GM12878 (cell line): ENCODE measurements at regions not wholly inside any gene's neighbourhood (a gene's known extent, or its start where the extent isn't known, plus 50 kb on each side); places are given as distances from the start of the nearest gene placed in this dataset.

Experiments
- ATAC-seq: fragments of 200-7000 bp; cut with Tn5 transposase; 3 replicates; pipeline ENCODE4 v1.9.1; 2020; ENCODE audit warnings: mild to moderate bottlenecking, moderate library complexity
- BruUV-seq: library from RNA; stranded (reverse); fragments of 400-500 nt; replicated peaks from 2 replicates; lab custom pipeline; 2021; lab: Mats Ljungman, UMichigan
- CTCF ChIA-PET: fragments of 300-600 bp; sonication (Branson Sonifier 250); formaldehyde crosslinking; extraction: SDS; loops from one replicate; lab custom pipeline; 2021; ENCODE audit warnings: inconsistent platforms; lab: Yijun Ruan, JAX
- POLR2A ChIA-PET: fragments of 350-600 bp; formaldehyde crosslinking; extraction: SDS; loops from one replicate; lab custom pipeline; 2021; ENCODE audit warnings: inconsistent platforms; lab: Charles Lee
- RAD21 ChIA-PET: fragments of 300-600 bp; sonication (Branson Sonifier 250); formaldehyde crosslinking; loops from one replicate; lab custom pipeline; 2023; ENCODE audit warnings: antibody characterized with exemption; ENCODE audit not compliant: unreplicated experiment; lab: Charles Lee
- SMC1A ChIA-PET: fragments of 300-600 bp; sonication (Branson Sonifier 250); formaldehyde crosslinking; loops from one replicate; lab custom pipeline; 2023; ENCODE audit not compliant: unreplicated experiment, uncharacterized antibody; lab: Charles Lee
- DNase-seq: peaks from one replicate; pipeline ENCODE4 v3.0.0-alpha.2; 2011; ENCODE audit warnings: low read depth, low spot score
- FAIRE-seq: peaks from 3 replicates; lab custom pipeline; 2011; peaks lifted over from hg19 to GRCh38; lab: Jason Lieb, UNC
- H2AFZ ChIP-seq: 2 replicates; pipeline ENCODE4 v1.6.0; 2011; ENCODE audit warnings: low read depth, low read length, control low read depth; ENCODE audit not compliant: control insufficient read depth
- H3K27ac ChIP-seq: 2 replicates; pipeline ENCODE4 v1.5.1; 2011; ENCODE audit warnings: control low read depth; ENCODE audit not compliant: control insufficient read depth, insufficient read depth
- H3K27me3 ChIP-seq, 2 experiments: replicated peaks in 1 of 2; 2 replicates each; pipeline versions ENCODE4 v1.6.0 to v1.6.1; 2011; ENCODE audit warnings: low read length in 1 of 2; ENCODE audit not compliant: control insufficient read depth in 2 of 2, insufficient read depth in 2 of 2
- H3K36me3 ChIP-seq, 2 experiments: 2 replicates each; pipeline ENCODE4 v1.5.1; 2011; ENCODE audit warnings: low read length in 1 of 2; ENCODE audit not compliant: control insufficient read depth in 2 of 2, insufficient read depth in 2 of 2
- H3K4me1 ChIP-seq: 2 replicates; pipeline ENCODE4 v1.6.1; 2011; ENCODE audit warnings: mild to moderate bottlenecking, low read length, moderate library complexity, mixed read lengths; ENCODE audit not compliant: control insufficient read depth, insufficient read depth
- H3K4me2 ChIP-seq: 2 replicates; pipeline ENCODE4 v1.6.0; 2011; ENCODE audit warnings: control low read depth; ENCODE audit not compliant: control insufficient read depth, insufficient read depth
- H3K4me3 ChIP-seq: fragments of 200-600 bp; sonication (generic); 2 replicates; pipeline ENCODE4 v1.5.1; 2016
- H3K79me2 ChIP-seq: 2 replicates; pipeline ENCODE4 v1.6.0; 2011; ENCODE audit warnings: low read length; ENCODE audit not compliant: control insufficient read depth, insufficient read depth
- H3K9ac ChIP-seq: 2 replicates; pipeline ENCODE4 v1.8.0; 2011; ENCODE audit warnings: low read length, control low read depth, mixed read lengths; ENCODE audit not compliant: control insufficient read depth, insufficient read depth
- H3K9me3 ChIP-seq: replicated peaks from 3 replicates; pipeline ENCODE4 v1.5.1; 2011; ENCODE audit warnings: mild to moderate bottlenecking, low read length; ENCODE audit not compliant: control insufficient read depth, insufficient read depth
- H4K20me1 ChIP-seq: 2 replicates; pipeline ENCODE4 v1.6.0; 2011; ENCODE audit not compliant: control insufficient read depth, insufficient read depth
- CHD4 ChIP-seq: fragments of 200-600 bp; sonication (generic); IDR thresholded peaks from 2 replicates; pipeline ENCODE4 v1.6.1; 2016; ENCODE audit warnings: mild to moderate bottlenecking
- IKZF1 ChIP-seq: fragments of 450-650 bp; conservative IDR thresholded peaks from 2 replicates; pipeline ENCODE4 v1.6.1; 2017; ENCODE audit warnings: antibody characterized with exemption, mild to moderate bottlenecking
- MXI1 ChIP-seq: fragments of 150-350 bp; IDR thresholded peaks from 2 replicates; pipeline ENCODE4 v1.6.1; 2011; ENCODE audit warnings: low read depth, mild to moderate bottlenecking, inconsistent platforms, low read length, improper control_type of control experiment
- NR2C1 ChIP-seq: fragments of 450-650 bp; IDR thresholded peaks from 2 replicates; pipeline ENCODE4 v1.6.1; 2017; ENCODE audit warnings: antibody characterized with exemption, mild to moderate bottlenecking, moderate library complexity
- SIN3A ChIP-seq: IDR thresholded peaks from 2 replicates; pipeline ENCODE4 v1.6.1; 2012; ENCODE audit warnings: low read depth, low read length, improper control_type of control experiment
- SIX5 ChIP-seq: IDR thresholded peaks from 2 replicates; pipeline ENCODE4 v1.6.1; 2011; ENCODE audit warnings: mild to moderate bottlenecking, low read depth, low read length, moderate library complexity; ENCODE audit not compliant: severe bottlenecking
- SP1 ChIP-seq: IDR thresholded peaks from one replicate; pipeline ENCODE4 v1.6.1; 2011; ENCODE audit warnings: low read depth, low read length
- SREBF2 ChIP-seq: IDR thresholded peaks from 2 replicates; pipeline ENCODE4 v1.6.1; 2012; ENCODE audit warnings: mild to moderate bottlenecking, low read length
- SUZ12 ChIP-seq: fragments of 200-600 bp; sonication (generic); IDR thresholded peaks from one replicate; pipeline ENCODE4 v1.6.1; 2018; ENCODE audit warnings: antibody characterized with exemption, mild to moderate bottlenecking; ENCODE audit not compliant: unreplicated experiment
- USF2 ChIP-seq: IDR thresholded peaks from 2 replicates; pipeline ENCODE4 v1.6.1; 2011; ENCODE audit warnings: low read depth, low read length, improper control_type of control experiment, borderline replicate concordance
- ZNF622 ChIP-seq: fragments of 450-650 bp; IDR thresholded peaks from 2 replicates; pipeline ENCODE4 v1.6.1; 2017; ENCODE audit warnings: mild to moderate bottlenecking, inconsistent platforms
- WGBS: methylation state at CpG from one replicate; pipeline ENCODE4 v1.1.6; 2016; ENCODE audit warnings: low lambda C conversion rate; ENCODE audit not compliant: insufficient replicate concordance, insufficient coverage; ENCODE audit errors: missing lambda C conversion rate; 5-methylcytosine and 5-hydroxymethylcytosine counted together
- in situ Hi-C: fragments of 300-500 bp; cut with MboI; formaldehyde crosslinking; loops from 9 replicates; pipeline ENCODE4 v1.14.3; 2018; ENCODE audit warnings: mixed read lengths
- intact Hi-C: fragments of 100-400 bp; cut with micrococcal nuclease; formaldehyde crosslinking; loops from one replicate; pipeline ENCODE4 v1.14.2; 2022; ENCODE audit not compliant: unreplicated experiment
- TF ChIP-seq, protein P1 (sequence below): fragments of 450-650 bp; formaldehyde crosslinking; IDR thresholded peaks from 2 replicates; pipeline ENCODE4 v1.4.0; 2020; ENCODE audit warnings: mild to moderate bottlenecking, moderate library complexity
- TF ChIP-seq, protein P2 (sequence below): IDR thresholded peaks from 2 replicates; pipeline ENCODE4 v1.6.1; 2011; ENCODE audit warnings: mild to moderate bottlenecking, low read depth, low read length, moderate library complexity; ENCODE audit not compliant: insufficient replicate concordance
- TF ChIP-seq, protein P3 (sequence below): fragments of 450-650 bp; formaldehyde crosslinking; IDR thresholded peaks from 2 replicates; pipeline ENCODE4 v1.4.0; 2022; ENCODE audit warnings: mild to moderate bottlenecking, moderate library complexity

- no peaks in the 10 kb centered on the region for H3K4me1 ChIP-seq
- H3K4me3 ChIP-seq, result no peak overlapping the region
- H3K27me3 ChIP-seq, result no peaks in the 10 kb centered on the region
- intact Hi-C loops, result no loop called here
- no peak overlapping the region for H3K4me2 ChIP-seq
- no peak for DNase-seq
- 8% methylated on average over 5 of the region's 5 CpGs for WGBS
- no peak overlapping the region for H3K9ac ChIP-seq
- ChIA-PET POLR2A (no interaction called here), SMC1A (no interaction called here), CTCF (no interaction called here), RAD21 (no interaction called here)
- H3K79me2 ChIP-seq, result no peaks in the 10 kb centered on the region
- BruUV-seq, result no TSS peak
- no peaks in the 10 kb centered on the region for H4K20me1 ChIP-seq
- FAIRE-seq, result no peak
- no peaks in the 10 kb centered on the region; the same call in 2 of the 3 replicates for H3K9me3 ChIP-seq
- no peak for ATAC-seq
- H2AFZ ChIP-seq, result no peak overlapping the region
- no peaks in the 10 kb centered on the region for H3K36me3 ChIP-seq
- H3K27ac ChIP-seq, result no peak overlapping the region
- in situ Hi-C loops, result no loop called here
- TF ChIP-seq, protein P1, sequence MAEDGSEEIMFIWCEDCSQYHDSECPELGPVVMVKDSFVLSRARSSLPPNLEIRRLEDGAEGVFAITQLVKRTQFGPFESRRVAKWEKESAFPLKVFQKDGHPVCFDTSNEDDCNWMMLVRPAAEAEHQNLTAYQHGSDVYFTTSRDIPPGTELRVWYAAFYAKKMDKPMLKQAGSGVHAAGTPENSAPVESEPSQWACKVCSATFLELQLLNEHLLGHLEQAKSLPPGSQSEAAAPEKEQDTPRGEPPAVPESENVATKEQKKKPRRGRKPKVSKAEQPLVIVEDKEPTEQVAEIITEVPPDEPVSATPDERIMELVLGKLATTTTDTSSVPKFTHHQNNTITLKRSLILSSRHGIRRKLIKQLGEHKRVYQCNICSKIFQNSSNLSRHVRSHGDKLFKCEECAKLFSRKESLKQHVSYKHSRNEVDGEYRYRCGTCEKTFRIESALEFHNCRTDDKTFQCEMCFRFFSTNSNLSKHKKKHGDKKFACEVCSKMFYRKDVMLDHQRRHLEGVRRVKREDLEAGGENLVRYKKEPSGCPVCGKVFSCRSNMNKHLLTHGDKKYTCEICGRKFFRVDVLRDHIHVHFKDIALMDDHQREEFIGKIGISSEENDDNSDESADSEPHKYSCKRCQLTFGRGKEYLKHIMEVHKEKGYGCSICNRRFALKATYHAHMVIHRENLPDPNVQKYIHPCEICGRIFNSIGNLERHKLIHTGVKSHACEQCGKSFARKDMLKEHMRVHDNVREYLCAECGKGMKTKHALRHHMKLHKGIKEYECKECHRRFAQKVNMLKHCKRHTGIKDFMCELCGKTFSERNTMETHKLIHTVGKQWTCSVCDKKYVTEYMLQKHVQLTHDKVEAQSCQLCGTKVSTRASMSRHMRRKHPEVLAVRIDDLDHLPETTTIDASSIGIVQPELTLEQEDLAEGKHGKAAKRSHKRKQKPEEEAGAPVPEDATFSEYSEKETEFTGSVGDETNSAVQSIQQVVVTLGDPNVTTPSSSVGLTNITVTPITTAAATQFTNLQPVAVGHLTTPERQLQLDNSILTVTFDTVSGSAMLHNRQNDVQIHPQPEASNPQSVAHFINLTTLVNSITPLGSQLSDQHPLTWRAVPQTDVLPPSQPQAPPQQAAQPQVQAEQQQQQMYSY, result no peak
- TF ChIP-seq SP1 (no peak), MXI1 (no peak), SREBF2 (no peak), USF2 (no peak), ZNF622 (no peak), IKZF1 (no peak), CHD4 (no peak), NR2C1 (no peak), SUZ12 (no peak), SIN3A (no peak), SIX5 (no peak)
- TF ChIP-seq, protein P2, sequence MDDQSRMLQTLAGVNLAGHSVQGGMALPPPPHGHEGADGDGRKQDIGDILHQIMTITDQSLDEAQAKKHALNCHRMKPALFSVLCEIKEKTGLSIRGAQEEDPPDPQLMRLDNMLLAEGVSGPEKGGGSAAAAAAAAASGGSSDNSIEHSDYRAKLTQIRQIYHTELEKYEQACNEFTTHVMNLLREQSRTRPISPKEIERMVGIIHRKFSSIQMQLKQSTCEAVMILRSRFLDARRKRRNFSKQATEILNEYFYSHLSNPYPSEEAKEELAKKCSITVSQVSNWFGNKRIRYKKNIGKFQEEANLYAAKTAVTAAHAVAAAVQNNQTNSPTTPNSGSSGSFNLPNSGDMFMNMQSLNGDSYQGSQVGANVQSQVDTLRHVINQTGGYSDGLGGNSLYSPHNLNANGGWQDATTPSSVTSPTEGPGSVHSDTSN, result no peak
- TF ChIP-seq, protein P3, sequence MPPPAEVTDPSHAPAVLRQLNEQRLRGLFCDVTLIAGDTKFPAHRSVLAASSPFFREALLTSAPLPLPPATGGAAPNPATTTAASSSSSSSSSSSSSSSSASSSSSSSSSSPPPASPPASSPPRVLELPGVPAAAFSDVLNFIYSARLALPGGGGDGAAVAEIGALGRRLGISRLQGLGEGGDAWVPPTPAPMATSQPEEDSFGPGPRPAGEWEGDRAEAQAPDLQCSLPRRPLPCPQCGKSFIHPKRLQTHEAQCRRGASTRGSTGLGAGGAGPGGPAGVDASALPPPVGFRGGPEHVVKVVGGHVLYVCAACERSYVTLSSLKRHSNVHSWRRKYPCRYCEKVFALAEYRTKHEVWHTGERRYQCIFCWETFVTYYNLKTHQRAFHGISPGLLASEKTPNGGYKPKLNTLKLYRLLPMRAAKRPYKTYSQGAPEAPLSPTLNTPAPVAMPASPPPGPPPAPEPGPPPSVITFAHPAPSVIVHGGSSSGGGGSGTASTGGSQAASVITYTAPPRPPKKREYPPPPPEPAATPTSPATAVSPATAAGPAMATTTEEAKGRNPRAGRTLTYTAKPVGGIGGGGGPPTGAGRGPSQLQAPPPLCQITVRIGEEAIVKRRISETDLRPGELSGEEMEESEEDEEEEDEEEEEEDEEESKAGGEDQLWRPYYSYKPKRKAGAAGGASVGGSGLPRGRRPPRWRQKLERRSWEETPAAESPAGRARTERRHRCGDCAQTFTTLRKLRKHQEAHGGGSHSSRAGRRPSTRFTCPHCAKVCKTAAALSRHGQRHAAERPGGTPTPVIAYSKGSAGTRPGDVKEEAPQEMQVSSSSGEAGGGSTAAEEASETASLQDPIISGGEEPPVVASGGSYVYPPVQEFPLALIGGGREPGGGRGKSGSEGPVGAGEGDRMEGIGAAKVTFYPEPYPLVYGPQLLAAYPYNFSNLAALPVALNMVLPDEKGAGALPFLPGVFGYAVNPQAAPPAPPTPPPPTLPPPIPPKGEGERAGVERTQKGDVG (CRISPR knock-in tag), result no peak
Measured at GRCh38 chr1:13992489-13993285, 292.7 kb downstream of the PRDM2 start.
